ENCODE measurements at regions not wholly inside any gene's neighbourhood (a gene's known extent, or its start where the extent isn't known, plus 50 kb on each side); places are given as distances from the start of the nearest gene placed in this dataset.

DNA sequence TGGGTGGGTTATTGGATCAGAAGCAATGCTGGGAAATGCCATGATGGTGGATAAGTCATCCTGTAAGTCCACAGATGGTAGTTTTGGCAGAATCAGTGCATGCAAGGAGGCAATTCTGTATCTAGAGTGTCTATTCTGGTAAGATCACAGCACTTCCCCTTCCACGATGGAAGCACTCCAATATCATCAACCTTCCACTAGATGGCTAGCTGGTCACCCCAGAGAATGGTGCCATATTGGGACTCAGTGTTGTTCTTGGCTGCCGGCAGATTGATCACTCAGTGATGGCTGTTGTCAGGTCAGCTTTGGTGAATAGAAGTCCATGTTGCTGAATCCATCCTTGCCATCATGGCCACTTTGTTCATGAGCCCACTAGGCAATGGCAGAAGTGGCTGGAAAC lies 553.5 kb downstream of the CSNK1G3 start:
- no peak overlapping the region for H3K4me3 ChIP-seq
- TF ChIP-seq, protein P1, sequence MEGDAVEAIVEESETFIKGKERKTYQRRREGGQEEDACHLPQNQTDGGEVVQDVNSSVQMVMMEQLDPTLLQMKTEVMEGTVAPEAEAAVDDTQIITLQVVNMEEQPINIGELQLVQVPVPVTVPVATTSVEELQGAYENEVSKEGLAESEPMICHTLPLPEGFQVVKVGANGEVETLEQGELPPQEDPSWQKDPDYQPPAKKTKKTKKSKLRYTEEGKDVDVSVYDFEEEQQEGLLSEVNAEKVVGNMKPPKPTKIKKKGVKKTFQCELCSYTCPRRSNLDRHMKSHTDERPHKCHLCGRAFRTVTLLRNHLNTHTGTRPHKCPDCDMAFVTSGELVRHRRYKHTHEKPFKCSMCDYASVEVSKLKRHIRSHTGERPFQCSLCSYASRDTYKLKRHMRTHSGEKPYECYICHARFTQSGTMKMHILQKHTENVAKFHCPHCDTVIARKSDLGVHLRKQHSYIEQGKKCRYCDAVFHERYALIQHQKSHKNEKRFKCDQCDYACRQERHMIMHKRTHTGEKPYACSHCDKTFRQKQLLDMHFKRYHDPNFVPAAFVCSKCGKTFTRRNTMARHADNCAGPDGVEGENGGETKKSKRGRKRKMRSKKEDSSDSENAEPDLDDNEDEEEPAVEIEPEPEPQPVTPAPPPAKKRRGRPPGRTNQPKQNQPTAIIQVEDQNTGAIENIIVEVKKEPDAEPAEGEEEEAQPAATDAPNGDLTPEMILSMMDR (IDR thresholded peaks at IDR 0.05) = no peak
- DNase-seq (ENCODE audit: low spot score) = no peak
- H3K27ac ChIP-seq = no peak overlapping the region

DNA sequence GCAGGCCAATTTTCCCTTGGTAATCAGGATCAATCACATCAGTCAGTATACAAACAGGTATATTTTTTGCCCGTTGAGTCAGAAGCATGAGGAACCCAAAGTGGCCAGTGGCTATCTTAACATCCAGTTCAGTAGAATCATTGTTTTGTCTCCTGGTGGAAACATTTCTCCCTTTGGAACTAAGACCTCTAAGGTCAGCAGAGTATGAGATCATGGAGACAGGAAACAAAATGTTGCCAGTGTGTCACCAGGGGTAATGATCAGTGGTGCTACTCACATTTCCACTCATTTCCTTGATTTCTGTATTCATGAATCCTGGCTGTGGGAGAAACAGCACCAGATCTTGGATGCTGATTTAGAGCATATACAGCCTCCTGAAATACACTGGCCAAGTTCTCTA lies 553.0 kb downstream of the CSNK1G3 start:
- no peak for DNase-seq (ENCODE audit: low spot score)
- TF ChIP-seq, protein P1 (IDR thresholded peaks at IDR 0.05) = no peak
- no peak overlapping the region for H3K4me3 ChIP-seq
- H3K27ac ChIP-seq = no peak overlapping the region

DNA sequence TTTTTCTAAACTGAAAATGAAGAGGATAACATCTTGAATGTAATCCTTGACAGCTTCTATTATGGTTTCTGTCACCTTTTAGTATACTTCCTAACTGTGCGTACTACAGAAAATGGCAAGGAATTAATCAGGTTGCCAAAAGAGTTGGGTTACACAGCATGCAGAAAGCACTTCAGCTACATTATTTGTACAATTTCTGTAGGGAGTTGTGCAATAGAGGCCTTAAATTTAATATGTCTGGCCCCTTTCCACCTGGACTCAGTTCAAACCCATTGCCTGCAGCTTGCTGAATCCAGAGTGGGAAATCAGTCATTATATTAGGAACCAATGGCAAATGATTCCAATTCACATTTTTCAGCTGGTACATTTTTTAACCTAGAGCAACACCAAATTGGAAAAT lies 549.7 kb downstream of the CSNK1G3 start:
- no peak for DNase-seq (ENCODE audit: low spot score)
- Histone ChIP-seq H3K4me3 (no peak overlapping the region), H3K27ac (no peak overlapping the region)
- TF ChIP-seq, protein P1 (IDR thresholded peaks at IDR 0.05) = no peak

DNA sequence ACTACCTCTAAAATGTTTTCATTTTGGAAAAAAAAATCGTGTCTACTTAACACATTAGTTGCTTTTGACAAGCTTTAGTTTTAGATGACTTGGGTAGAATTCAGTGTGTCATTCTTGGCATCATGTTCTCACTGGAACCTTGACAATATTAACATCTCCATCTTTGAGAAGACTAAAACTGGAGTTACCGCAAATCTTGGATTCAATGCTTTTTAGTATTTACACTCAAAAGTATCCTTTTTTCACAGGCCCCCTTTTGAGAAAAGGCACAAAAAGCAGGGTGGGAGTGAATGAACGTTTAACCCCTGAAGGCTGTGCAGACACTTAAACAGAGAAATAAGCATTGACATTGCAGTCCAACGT lies 549.1 kb downstream of the CSNK1G3 start:
- no peak overlapping the region for H3K27ac ChIP-seq
- H3K4me3 ChIP-seq = no peak overlapping the region
- DNase-seq (ENCODE audit: low spot score) = no peak
- TF ChIP-seq, protein P1 (IDR thresholded peaks at IDR 0.05) = no peak

DNA sequence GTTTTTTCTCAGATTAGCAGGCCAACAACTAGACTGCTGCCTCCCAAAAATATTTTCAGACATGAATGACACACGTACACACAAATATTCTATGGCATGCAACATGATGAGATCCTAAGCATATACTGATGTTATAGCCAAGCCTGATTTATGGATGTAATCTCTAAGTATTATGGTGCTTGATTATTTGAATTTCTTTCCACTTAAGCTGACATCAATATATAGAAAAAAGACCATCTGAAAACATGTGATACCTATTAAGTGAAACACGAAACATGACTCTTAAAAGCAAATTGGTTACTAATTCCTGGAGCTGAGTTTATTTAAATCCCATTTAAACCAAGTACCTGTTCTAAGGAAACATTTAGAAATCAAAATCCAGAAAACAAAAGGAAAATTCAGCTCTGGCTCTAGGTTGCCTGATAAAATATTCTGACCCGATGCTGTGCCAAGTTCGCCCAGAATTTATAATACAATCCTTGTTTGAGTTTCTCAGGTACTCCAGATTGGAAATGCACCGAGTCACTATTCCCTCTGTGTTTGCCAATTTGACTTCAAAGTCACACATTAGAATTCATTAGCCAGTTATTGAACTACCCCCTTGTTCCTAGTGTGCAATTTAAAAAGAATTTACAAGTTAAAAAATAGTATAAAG lies 548.6 kb downstream of the CSNK1G3 start:
- H3K4me3 ChIP-seq = no peak overlapping the region
- TF ChIP-seq, protein P1 (IDR thresholded peaks at IDR 0.05) = no peak
- no peak overlapping the region for H3K27ac ChIP-seq
- no peak for DNase-seq (ENCODE audit: low spot score)

DNA sequence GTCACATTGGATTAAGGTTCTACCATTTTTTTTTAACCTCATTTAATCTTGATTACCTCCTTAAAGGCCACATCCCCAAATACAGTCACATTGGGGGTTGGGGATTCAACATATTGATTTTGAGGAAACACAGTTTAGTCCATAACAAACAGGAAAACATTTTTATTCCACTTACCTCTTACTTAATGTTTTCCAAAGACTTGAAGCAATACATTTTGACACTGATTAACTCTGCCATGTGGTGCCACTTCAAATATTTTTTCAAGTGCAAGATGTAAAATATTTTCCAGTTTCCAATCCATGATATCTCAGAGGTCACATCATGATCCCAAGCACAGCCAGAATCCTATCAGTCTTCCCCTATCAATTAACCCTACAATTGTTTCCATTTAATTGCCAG lies 548.0 kb downstream of the CSNK1G3 start:
- Histone ChIP-seq H3K27ac (no peak overlapping the region), H3K4me3 (no peak overlapping the region)
- no peak for DNase-seq (ENCODE audit: low spot score)
- TF ChIP-seq, protein P1 (IDR thresholded peaks at IDR 0.05) = no peak

DNA sequence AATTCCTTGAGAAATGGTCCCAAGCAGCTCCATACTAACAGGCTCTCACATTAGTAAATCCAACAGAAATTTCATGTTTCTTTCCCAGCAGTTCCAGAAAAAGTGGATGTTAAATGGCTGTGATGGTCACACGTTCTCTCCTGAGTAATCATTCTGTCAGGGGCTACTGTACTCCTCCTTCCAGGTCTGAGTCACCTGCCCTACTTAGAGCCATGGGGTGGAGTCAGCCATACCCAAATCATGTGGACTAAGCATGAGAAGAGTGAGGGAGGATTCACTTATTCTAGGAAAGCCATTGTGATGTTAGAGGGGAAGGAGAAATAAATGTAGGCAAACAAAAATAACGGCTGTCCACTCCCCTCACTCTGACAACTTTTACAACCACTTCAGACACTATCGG lies 547.2 kb downstream of the CSNK1G3 start:
- Histone ChIP-seq H3K27ac (no peak overlapping the region), H3K4me3 (no peak overlapping the region)
- TF ChIP-seq, protein P1 (IDR thresholded peaks at IDR 0.05) = no peak
- no peak for DNase-seq (ENCODE audit: low spot score)
